MCF 10A (cell line): ENCODE measurements at regions not wholly inside any gene's neighbourhood (a gene's known extent, or its start where the extent isn't known, plus 50 kb on each side); places are given as distances from the start of the nearest gene placed in this dataset.

Experiments
- BruUV-seq: library from RNA; stranded (reverse); fragments of 400-500 nt; replicated peaks from 2 replicates; lab custom pipeline; 2021; lab: Mats Ljungman, UMichigan
- CTCF ChIA-PET: fragments of 300-600 bp; sonication (Branson Sonifier 250); formaldehyde crosslinking; extraction: SDS; loops from one replicate; lab custom pipeline; 2021; ENCODE audit warnings: antibody characterized with exemption, inconsistent platforms; lab: Yijun Ruan, JAX
- POLR2A ChIA-PET: fragments of 300-600, 350-650 bp; sonication (Branson Sonifier 250); formaldehyde crosslinking; extraction: SDS; loops from one replicate; lab custom pipeline; 2020; ENCODE audit warnings: antibody characterized with exemption, inconsistent platforms; lab: Yijun Ruan, JAX
- DNase-seq: peaks from one replicate; pipeline ENCODE4 v3.0.0-alpha.2; 2018; ENCODE audit not compliant: unreplicated experiment
- H3K27ac Mint-ChIP-seq: one replicate; pipeline ENCODE4 v1.8.0; 2022; ENCODE audit warnings: mild to moderate bottlenecking, low read depth, mixed read lengths; ENCODE audit not compliant: unreplicated experiment
- H3K27me3 Mint-ChIP-seq: one replicate; pipeline ENCODE4 v1.8.0; 2022; ENCODE audit warnings: mixed read lengths; ENCODE audit not compliant: insufficient read depth, unreplicated experiment
- H3K36me3 Mint-ChIP-seq: one replicate; pipeline ENCODE4 v1.8.0; 2022; ENCODE audit warnings: mild to moderate bottlenecking, moderate library complexity, mixed read lengths; ENCODE audit not compliant: insufficient read depth, unreplicated experiment
- H3K4me1 Mint-ChIP-seq: one replicate; pipeline ENCODE4 v1.8.0; 2022; ENCODE audit warnings: mixed read lengths; ENCODE audit not compliant: insufficient read depth, unreplicated experiment
- H3K4me3 Mint-ChIP-seq: one replicate; pipeline ENCODE4 v1.8.0; 2022; ENCODE audit warnings: mild to moderate bottlenecking, moderate library complexity, mixed read lengths; ENCODE audit not compliant: unreplicated experiment
- H3K9me3 Mint-ChIP-seq: one replicate; pipeline ENCODE4 v1.8.0; 2022; ENCODE audit warnings: mixed read lengths; ENCODE audit not compliant: unreplicated experiment
- CTCF ChIP-seq: fragments of 200-600 bp; IDR thresholded peaks from one replicate; pipeline ENCODE4 v1.8.0; 2022; ENCODE audit warnings: antibody characterized with exemption, mild to moderate bottlenecking; ENCODE audit not compliant: unreplicated experiment
- intact Hi-C: fragments of 100-400 bp; cut with micrococcal nuclease; formaldehyde crosslinking; loops from 2 replicates; pipeline ENCODE4 v1.14.1; 2022

GRCh38 chr2:121039679-121040078 lies 245.3 kb downstream of the TFCP2L1 start:
- peak; percentile 3 for DNase-seq
- CTCF ChIA-PET: interaction anchor here (0.8 kb wide), 1 partner anchor 14 kb away, joined by 3 read pairs; no protein-coding TSS in a partner anchor
- H3K4me3 Mint-ChIP-seq: no peak overlapping the region
- H3K9me3 Mint-ChIP-seq: no peaks in the 10 kb centered on the region
- POLR2A ChIA-PET: no interaction called here
- TF ChIP-seq CTCF: no peak
- H3K4me1 Mint-ChIP-seq: peaks cover 7% of the 10 kb centered on the region
- intact Hi-C loops: no loop called here
- no peaks in the 10 kb centered on the region for H3K36me3 Mint-ChIP-seq
- no peak overlapping the region for H3K27ac Mint-ChIP-seq
- no TSS peak for BruUV-seq
- peaks cover 8% of the 10 kb centered on the region for H3K27me3 Mint-ChIP-seq

GRCh38 chr2:121041516-121041915 lies 243.5 kb downstream of the TFCP2L1 start:
- H3K9me3 Mint-ChIP-seq: no peaks in the 10 kb centered on the region
- no peaks in the 10 kb centered on the region for H3K36me3 Mint-ChIP-seq
- ChIA-PET CTCF (interaction anchor here (0.6 to 0.7 kb wide), 4 partner anchors 128 to 389 kb away, joined by 3 to 4 read pairs (median 3); no protein-coding TSS in a partner anchor), POLR2A (no interaction called here)
- H3K27ac Mint-ChIP-seq: no peak overlapping the region
- H3K27me3 Mint-ChIP-seq: peaks cover 8% of the 10 kb centered on the region
- no peak overlapping the region for H3K4me3 Mint-ChIP-seq
- no peak for TF ChIP-seq CTCF
- BruUV-seq: no TSS peak
- no peak for DNase-seq
- intact Hi-C loops: no loop called here
- H3K4me1 Mint-ChIP-seq: peaks cover 7% of the 10 kb centered on the region

- no TSS peak for BruUV-seq
- Mint-ChIP-seq H3K4me3 (no peak overlapping the region), H3K36me3 (no peaks in the 10 kb centered on the region), H3K27ac (no peak overlapping the region), H3K9me3 (no peaks in the 10 kb centered on the region), H3K27me3 (no peaks in the 10 kb centered on the region), H3K4me1 (peaks cover 7% of the 10 kb centered on the region)
- no peak for TF ChIP-seq CTCF
- POLR2A ChIA-PET: no interaction called here
- intact Hi-C loops: no loop called here
- CTCF ChIA-PET: no interaction called here
- no peak for DNase-seq
These were observed 241.8 kb downstream of the TFCP2L1 start for GRCh38 chr2:121043061-121043826.

- POLR2A ChIA-PET: no interaction called here
- no peak overlapping the region for H3K27ac Mint-ChIP-seq
- intact Hi-C loops: no loop called here
- BruUV-seq: no TSS peak
- H3K4me1 Mint-ChIP-seq: peaks cover 5% of the 10 kb centered on the region
- no peaks in the 10 kb centered on the region for H3K36me3 Mint-ChIP-seq
- no peak for TF ChIP-seq CTCF
- DNase-seq: no peak
- no peaks in the 10 kb centered on the region for H3K27me3 Mint-ChIP-seq
- H3K9me3 Mint-ChIP-seq: no peaks in the 10 kb centered on the region
- H3K4me3 Mint-ChIP-seq: no peak overlapping the region
- CTCF ChIA-PET: interaction anchor here (0.6 kb wide), 1 partner anchor 664 kb away, joined by 3 read pairs; no protein-coding TSS in a partner anchor
These were observed 241.2 kb downstream of the TFCP2L1 start for GRCh38 chr2:121043827-121044222.
